ENCODE measurements at regions not wholly inside any gene's neighbourhood (a gene's known extent, or its start where the extent isn't known, plus 50 kb on each side); places are given as distances from the start of the nearest gene placed in this dataset.

GRCh38 chr4:131093303-131093702 is 1997.4 kb downstream of the C4orf33 start (continued):
- no peak for TF ChIP-seq NR2F2 (IDR thresholded peaks at IDR 0.05)
- TF ChIP-seq, protein P1, sequence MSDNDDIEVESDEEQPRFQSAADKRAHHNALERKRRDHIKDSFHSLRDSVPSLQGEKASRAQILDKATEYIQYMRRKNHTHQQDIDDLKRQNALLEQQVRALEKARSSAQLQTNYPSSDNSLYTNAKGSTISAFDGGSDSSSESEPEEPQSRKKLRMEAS (IDR thresholded peaks at IDR 0.05) = no peak
- TF ChIP-seq GABPA (IDR thresholded peaks at IDR 0.05 in 1 of 2, conservative IDR thresholded peaks at IDR 0.05 in 1 of 2) = no peak
- no peak for TF ChIP-seq RXRA (IDR thresholded peaks at IDR 0.05)
- no peak for TF ChIP-seq JUND (IDR thresholded peaks at IDR 0.05)

- DNase-seq (ENCODE audit: low spot score) = no peak
Observed at GRCh38 chr4:131098976-131099375, 2003.0 kb downstream of the C4orf33 start.

More at GRCh38 chr4:131098976-131099375, 2003.0 kb downstream of the C4orf33 start:
- H3K27me3 ChIP-seq (ENCODE audit: control insufficient read depth in 4 of 4, insufficient read depth in 4 of 4, low read length in 3 of 4) = no peaks in the 10 kb centered on the region
- peaks cover 0 to 8% (median 3%) of the 10 kb centered on the region in 4 donors for H3K9me3 ChIP-seq (ENCODE audit: control insufficient read depth in 4 of 4, low read length in 3 of 4)
- no peak overlapping the region for H3K27ac ChIP-seq (ENCODE audit: low read depth in 1 of 2, low read length in 2 of 2)
- no peak overlapping the region for H3K9ac ChIP-seq (ENCODE audit: low read depth in 1 of 2, low read length in 2 of 2)
- H3K4me3 ChIP-seq (ENCODE audit: low read depth in 1 of 3, low read length in 3 of 3) = no peak overlapping the region
- 82% methylated on average over 5 of the region's 5 CpGs for WGBS
- TF ChIP-seq, protein P1 (IDR thresholded peaks at IDR 0.05) = no peak
- no peak for TF ChIP-seq HNF4A (conservative IDR thresholded peaks at IDR 0.05)
- TF ChIP-seq, protein P2, sequence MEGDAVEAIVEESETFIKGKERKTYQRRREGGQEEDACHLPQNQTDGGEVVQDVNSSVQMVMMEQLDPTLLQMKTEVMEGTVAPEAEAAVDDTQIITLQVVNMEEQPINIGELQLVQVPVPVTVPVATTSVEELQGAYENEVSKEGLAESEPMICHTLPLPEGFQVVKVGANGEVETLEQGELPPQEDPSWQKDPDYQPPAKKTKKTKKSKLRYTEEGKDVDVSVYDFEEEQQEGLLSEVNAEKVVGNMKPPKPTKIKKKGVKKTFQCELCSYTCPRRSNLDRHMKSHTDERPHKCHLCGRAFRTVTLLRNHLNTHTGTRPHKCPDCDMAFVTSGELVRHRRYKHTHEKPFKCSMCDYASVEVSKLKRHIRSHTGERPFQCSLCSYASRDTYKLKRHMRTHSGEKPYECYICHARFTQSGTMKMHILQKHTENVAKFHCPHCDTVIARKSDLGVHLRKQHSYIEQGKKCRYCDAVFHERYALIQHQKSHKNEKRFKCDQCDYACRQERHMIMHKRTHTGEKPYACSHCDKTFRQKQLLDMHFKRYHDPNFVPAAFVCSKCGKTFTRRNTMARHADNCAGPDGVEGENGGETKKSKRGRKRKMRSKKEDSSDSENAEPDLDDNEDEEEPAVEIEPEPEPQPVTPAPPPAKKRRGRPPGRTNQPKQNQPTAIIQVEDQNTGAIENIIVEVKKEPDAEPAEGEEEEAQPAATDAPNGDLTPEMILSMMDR (IDR thresholded peaks at IDR 0.05; ENCODE audit: low read depth, low read length, missing input control) = no peak
- TF ChIP-seq EGR1 (IDR thresholded peaks at IDR 0.05; ENCODE audit: low read depth in 2 of 2) = no peak
- TF ChIP-seq SP1 (IDR thresholded peaks at IDR 0.05) = no peak
- TF ChIP-seq TAF1 (conservative IDR thresholded peaks at IDR 0.05) = no peak
- TF ChIP-seq NR2F2 (IDR thresholded peaks at IDR 0.05) = no peak
- no peak for TF ChIP-seq FOXA1 (IDR thresholded peaks at IDR 0.05)
- TF ChIP-seq FOXA2 (IDR thresholded peaks at IDR 0.05) = no peak
- TF ChIP-seq ZBTB33 (IDR thresholded peaks at IDR 0.05) = no peak
- TF ChIP-seq, protein P3, sequence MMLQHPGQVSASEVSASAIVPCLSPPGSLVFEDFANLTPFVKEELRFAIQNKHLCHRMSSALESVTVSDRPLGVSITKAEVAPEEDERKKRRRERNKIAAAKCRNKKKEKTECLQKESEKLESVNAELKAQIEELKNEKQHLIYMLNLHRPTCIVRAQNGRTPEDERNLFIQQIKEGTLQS (IDR thresholded peaks at IDR 0.05) = no peak
- TF ChIP-seq, protein P4, sequence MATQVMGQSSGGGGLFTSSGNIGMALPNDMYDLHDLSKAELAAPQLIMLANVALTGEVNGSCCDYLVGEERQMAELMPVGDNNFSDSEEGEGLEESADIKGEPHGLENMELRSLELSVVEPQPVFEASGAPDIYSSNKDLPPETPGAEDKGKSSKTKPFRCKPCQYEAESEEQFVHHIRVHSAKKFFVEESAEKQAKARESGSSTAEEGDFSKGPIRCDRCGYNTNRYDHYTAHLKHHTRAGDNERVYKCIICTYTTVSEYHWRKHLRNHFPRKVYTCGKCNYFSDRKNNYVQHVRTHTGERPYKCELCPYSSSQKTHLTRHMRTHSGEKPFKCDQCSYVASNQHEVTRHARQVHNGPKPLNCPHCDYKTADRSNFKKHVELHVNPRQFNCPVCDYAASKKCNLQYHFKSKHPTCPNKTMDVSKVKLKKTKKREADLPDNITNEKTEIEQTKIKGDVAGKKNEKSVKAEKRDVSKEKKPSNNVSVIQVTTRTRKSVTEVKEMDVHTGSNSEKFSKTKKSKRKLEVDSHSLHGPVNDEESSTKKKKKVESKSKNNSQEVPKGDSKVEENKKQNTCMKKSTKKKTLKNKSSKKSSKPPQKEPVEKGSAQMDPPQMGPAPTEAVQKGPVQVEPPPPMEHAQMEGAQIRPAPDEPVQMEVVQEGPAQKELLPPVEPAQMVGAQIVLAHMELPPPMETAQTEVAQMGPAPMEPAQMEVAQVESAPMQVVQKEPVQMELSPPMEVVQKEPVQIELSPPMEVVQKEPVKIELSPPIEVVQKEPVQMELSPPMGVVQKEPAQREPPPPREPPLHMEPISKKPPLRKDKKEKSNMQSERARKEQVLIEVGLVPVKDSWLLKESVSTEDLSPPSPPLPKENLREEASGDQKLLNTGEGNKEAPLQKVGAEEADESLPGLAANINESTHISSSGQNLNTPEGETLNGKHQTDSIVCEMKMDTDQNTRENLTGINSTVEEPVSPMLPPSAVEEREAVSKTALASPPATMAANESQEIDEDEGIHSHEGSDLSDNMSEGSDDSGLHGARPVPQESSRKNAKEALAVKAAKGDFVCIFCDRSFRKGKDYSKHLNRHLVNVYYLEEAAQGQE (IDR thresholded peaks at IDR 0.05) = no peak
- TF ChIP-seq RXRA (IDR thresholded peaks at IDR 0.05) = no peak
- TF ChIP-seq HNF4G (IDR thresholded peaks at IDR 0.05) = no peak
- no peak for TF ChIP-seq GABPA (IDR thresholded peaks at IDR 0.05 in 1 of 2, conservative IDR thresholded peaks at IDR 0.05 in 1 of 2)
- no peak for TF ChIP-seq YY1 (IDR thresholded peaks at IDR 0.05)
- no peak for TF ChIP-seq RAD21 (IDR thresholded peaks at IDR 0.05)
- no peak for TF ChIP-seq JUND (IDR thresholded peaks at IDR 0.05)
- H3K4me1 ChIP-seq (ENCODE audit: control insufficient read depth in 4 of 4, insufficient read depth in 4 of 4, low read length in 3 of 4) = no peaks in the 10 kb centered on the region
- no peaks in the 10 kb centered on the region for H3K36me3 ChIP-seq (ENCODE audit: control insufficient read depth in 4 of 4, insufficient read depth in 3 of 4, low read depth in 1 of 4, low read length in 3 of 4)
